NCI-H446 (cell line): ENCODE measurements at regions not wholly inside any gene's neighbourhood (a gene's known extent, or its start where the extent isn't known, plus 50 kb on each side); places are given as distances from the start of the nearest gene placed in this dataset.

Source experiments
- DNase-seq, 2 experiments: peaks; one replicate each; lab custom pipeline; 2025; lab: John Stamatoyannopoulos, UW

DNA sequence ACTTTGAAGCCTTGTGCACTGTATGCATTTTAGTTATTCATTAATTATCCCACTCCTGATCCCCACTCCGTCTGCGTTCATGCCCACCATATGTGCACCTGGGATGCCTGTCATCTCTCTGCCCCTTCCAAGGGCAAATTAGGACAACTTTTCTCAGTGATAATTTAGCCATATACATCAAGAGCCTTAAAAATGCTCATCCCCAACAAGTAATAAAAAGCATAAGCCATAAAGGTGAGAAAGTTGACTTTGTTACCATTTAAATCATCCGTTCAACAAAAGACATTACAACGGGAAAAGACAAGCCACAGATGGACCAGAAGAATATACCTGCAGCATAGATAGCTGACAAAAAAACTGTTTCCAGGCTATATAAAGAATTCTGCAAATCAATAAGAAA lies 131.4 kb upstream of the LINGO1 start:
- no peak for DNase-seq

DNA sequence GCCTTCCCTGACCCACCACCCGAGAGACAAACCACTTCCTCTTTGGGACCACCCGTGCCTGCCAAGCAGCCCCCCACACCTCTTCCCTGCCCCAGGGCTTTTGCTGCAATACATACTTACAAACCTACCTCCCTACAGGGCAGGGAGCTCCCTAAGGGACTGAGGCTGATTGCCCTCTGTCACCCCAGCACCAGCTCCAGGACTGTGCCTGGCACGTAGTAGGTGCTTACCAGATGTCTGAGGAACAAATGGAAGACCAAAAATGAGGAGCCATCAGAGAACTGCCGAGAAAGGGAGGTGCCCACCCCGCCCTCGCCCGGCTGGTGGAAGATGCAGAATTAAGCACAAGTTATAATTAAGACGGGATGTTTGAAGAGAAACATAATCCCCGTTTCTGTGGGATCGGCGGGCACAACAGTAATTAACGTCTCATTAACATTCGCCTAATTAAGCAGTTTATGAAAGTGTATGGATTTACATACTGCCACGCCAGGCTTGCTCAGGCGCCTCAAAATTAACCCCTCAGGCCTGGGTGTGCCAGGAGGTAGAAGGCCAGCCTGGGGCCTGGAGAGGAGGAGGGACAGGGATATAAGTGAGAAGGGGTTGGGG lies 130.1 kb upstream of the LINGO1 start:
- no peak for DNase-seq

DNA sequence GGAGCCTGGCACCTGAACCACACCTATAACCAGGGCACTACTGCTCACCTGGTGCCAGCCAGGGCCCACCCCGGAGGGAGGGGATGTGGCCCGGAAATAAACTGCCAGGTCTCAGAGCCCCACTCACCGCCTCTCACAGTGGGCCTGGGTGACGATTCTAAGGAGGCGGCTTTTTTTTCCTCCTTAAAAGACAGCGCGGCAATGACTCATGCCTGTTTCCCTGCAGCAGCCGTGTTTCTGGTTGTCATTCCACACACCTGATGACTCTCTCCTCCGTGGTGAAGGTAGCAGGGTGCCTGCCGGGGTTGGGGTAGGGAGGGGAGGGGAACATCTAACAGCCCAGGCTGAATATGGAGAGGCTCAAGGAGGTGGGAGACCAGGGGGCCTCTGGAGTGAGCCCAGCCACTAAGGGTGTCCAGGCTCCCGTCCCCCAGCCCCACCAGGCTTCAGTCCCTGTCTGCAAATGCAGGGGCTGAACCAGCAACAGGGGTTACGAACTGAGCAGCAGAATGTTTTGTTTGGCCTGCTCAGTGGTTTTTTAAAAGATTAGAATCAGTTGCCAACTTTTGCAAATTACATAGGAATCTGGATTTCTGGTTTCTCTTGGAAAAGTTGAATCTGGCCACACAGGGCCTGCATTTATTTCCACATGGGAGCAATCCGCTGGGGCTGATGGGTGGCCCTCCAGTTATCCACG lies 127.3 kb upstream of the LINGO1 start:
- DNase-seq = no peak

DNA sequence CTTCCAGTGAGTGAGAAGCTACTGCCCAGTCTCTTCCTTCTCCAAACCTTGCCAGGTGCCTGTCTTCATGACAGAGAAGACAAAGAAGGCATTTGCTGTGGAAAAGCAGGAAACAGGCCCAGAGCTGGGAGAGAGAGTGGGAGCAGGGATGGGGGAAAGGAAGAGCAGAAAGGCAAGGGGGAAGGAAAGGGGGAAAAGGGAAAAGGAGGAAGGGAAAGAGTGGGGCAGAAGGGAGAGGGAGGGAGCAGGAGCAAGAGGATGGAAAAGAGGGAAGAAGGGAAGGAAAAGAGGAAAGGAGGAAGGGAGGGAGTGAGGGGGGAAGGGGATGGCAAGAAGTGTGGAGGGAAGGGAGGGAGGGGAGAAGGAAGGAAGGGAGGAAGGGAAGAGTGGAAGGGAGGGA lies 121.2 kb upstream of the LINGO1 start:
- DNase-seq = no peak

DNA sequence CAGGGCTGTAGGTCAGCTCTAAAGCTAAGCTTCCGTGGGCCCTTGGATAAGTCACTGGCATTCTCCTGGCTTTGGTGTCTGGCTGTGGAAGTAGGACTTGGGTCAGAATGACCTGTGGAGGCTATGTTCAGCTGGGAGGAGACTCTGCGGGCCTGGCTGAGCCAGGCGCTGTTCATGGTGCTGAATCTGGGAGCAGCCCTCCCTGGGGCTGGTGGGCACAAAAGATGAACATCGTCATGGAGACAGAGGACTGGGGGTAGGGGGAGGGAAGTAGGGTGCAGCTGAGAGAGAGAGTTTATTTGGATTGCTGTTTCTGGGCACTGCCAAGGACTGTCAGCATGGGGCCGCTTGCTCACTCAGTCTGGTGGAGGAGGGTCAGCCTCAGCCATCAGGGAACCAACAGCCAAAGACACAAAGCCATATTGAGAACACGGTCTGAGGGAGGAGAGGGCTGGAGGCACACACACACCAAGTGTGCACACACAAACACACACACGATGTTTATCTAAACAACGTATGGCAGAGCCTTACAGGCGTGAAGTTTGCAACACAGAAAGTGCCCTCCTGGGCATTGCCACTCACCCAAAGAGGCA lies 120.7 kb upstream of the LINGO1 start:
- no peak for DNase-seq

DNA sequence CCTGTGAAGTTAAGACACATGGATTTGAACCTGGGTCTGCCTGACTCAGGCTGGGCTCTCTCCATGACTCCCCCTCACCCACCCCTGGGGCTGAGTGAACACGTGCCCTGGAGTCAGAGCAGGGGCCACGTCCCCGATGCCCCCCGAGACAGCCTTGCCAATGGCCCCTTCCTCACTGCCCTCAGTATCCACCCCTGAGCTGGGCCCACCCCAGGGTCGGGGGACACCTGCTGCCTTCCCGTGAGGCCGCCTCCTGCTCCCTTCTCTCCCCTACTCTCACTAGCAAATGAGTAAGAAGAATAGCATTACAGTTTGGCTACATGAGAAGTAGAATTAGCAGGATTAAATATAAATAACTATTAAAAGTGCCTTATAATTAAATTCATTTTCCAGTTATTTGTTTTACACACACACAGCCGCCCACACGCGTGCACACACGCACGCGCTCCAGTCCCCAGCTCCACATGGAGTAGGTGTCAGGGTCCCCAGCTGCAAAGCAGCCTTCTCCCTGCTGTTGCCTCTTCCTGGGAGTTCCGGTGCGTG lies 117.4 kb upstream of the LINGO1 start:
- no peak for DNase-seq

DNA sequence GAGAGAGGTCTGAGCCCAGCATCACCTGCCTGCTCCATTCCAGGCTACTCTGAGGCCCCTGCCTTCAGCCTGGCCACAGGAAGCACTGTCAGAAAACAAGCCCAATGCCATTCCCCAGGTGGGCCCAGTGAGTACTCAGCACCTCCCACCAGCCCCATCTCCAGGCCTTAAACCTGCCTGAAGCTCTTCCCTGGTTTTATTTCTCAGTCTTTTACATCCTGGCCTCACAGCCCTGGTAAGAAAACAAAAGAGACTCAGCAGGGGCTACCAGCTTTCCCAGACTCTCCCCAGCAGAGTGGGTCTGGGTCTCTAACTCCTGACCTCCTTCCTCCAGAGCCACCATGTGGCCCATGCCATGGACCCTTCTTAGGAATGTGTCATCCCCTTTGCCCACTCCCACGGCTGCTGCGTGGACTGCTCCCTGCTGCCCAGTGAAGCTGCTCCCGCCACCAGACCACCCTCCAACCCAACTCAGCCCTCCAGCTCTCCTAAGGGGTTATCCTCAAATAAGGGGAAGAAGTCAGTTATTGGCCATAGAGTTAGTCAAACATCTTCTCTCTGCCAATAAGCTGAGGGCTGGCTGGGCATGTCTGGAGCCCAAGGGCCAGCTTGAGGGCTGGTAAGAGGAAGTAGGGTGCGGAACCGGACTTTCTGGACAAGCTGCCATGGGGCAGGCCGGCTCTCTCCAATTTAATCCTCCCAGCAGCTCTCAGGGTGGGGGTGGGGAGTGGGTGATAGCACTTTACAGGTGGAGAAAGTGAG lies 116.7 kb upstream of the LINGO1 start:
- no peak for DNase-seq

DNA sequence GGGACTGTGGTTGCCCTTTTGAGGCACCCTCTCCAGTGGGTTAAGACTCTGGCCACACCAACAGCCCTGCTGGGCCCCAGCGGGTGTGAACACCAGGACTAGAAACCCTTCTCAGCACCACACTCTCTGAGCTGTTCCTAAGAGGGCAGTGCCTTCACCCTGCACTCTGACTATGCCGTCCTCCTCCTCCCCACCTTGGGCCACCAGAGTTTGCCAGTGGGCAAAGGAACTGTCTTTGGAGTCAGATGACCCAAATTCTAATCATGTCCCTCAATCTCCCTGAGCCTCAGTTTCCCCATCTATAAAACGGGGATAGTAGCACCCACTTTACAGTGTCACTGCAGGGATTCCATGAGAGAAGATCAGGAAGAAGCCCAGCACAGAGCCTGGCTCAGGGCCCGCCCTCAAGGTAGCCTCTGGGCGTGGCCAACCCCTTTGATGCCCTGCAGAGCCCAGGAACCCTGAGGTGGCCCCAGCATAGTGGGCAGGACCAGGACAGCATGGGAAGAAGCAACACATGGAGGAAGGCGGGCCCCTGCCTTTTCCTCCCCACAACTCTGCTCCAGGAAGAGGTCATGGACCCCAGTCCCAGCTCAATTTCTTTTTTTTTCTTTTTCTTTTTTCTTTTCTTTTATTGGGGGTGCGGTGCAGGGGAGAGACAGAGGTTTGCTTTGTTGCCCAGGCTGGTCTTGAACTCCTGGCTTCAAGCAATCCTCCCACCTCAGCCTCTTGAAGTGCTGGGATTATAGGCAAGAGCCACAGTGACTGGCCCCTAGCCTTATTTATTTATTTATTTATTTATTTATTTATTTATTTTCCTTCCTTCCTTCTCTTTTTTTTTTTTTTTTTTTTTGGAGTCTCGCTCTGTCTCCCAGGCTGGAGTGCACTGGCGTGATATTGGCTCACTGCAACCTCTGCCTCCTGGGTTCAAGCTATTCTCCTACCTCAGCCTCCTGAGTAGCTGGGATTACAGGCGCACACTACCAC lies 115.7 kb upstream of the LINGO1 start:
- DNase-seq = no peak

DNA sequence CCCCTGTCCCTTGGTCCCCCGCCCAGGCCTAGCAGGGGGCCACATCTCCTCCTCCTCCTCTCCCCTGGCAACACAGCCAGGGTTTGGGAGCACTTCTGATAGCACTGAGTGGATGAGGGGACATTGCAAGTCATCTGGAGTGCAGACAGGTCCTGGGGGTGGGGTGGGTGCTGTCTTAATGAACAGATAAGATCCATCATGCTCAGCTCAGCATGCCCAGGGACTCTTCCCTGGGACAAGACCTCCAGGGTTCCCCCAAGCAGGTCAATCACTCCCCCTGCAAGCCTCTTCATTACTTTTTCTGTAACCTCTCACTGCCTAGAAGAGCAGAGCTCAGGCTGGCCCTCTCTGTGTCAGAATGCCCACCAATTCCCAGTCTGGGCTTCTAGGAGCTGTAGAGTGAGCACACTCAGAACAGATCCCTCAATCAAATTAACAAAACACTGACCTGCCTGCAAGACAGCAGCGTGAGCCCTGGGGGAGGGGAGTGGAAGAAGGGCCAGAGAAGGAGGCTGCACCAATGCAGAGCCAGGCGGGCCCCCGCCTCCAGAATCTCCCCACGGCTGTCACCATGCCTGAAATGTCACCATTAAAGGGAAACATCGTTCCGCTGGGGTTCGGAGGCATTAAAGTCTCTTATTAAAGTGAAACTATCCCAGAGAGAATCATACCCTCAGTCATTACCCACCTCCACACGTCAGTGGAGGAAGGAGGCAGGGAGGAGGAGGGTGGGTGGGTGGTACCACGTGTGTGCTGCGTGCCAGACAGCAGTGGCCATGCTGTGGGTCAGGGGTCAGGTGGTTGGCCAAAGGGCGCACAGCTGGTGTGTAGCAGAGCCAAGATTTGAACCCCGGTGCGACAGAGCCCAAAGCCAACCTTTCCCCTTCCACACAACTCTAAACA lies 114.7 kb upstream of the LINGO1 start:
- no peak for DNase-seq

DNA sequence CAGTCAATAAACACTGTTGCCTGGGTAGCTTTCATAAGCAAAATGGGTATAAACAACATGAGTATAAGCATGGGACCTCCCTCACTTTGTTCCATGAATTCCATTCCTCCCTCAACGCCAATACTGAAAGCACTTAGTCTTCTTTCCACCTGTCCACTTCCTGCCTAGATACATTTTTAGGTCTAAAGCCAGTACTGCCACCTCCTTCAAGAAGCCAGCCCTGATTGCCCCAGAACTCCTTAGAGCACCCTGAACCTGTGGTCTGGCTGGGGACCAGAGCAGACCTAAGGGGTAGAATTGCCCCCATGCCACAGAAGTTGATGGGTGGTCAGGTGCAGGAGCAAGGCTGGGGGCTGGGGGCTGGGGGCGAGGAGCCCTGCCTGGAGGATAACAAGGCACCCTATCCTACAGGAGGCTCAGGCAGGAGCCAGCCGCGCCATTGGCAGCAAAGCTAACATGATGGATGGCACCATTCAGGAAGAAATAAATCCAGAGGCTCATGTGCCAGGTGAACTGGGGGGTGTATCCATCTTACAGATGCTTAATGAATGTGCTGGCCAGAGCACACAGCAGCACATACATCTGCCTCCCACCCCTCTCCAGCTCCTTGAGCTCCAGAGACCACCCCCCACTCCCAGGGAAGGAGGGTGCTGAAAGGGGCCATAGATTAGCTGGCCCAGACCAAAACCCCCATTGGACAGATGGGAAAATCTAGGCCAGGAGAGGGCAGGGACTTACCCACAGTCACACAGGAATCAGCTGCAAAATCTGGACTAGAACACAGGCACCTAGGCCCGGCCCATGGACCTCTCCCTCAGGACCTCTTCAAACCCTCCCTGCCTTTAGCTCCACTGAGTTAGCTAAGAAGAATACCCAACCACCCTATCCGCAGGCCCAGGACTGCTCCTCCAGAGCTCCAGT lies 113.8 kb upstream of the LINGO1 start:
- no peak for DNase-seq

DNA sequence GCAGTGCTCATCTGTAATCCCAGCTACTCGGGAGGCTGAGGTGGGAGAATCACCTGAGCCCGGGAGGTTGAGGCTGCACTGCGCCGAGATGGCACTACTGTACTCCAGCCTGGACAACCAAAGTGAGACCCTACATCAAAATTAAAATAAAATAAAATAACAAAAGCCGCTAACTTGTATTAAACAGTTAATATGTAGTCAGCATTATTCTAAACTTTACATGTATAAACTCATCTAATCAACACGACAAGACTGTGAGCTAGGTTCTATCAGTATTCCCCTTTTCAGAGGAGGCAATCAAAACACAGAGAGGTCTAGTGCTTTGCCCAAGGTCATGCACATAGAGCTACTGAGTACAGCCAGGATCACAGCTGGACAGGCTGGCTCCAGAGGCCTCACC lies 111.7 kb upstream of the LINGO1 start:
- DNase-seq = no peak

DNA sequence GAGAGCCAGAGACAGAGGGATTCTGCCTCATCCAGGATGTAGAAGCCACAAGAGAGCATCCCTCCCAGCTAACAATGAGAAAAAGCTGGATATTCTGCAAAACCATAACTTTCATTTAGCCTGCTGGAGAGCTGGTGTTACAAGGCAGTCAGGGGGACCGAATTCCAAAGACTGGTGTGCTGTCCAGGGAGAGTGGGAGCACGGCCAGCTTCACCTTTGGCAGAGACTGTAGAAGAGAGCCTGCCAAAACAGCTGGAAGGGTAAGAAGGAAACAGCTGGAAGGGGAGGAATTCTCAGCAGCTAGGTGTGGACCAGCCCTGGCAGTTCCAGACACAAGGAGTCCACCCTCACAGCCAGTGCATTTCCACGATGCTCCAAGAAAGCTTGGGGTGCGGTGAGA lies 109.9 kb upstream of the LINGO1 start:
- no peak for DNase-seq

DNA sequence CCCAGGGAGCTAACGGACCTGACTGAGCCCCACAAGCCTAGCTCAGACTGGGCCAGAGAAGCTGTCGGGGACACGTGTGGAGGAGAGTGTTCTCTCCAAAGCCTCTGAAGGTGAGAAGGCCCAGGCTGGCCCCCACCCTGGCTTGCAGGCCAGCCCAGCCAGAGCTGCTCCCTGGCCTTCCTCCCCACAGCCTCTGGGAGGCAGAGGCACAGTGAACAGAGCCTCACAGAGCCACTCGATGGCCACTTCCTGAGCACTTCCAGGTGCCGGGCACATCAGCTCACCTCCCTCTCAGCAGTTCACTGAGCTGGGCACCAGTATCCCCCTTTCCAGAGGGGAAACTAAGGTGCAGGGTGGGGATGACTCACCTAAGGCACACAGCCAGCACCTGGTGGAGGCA lies 109.4 kb upstream of the LINGO1 start:
- no peak for DNase-seq

DNA sequence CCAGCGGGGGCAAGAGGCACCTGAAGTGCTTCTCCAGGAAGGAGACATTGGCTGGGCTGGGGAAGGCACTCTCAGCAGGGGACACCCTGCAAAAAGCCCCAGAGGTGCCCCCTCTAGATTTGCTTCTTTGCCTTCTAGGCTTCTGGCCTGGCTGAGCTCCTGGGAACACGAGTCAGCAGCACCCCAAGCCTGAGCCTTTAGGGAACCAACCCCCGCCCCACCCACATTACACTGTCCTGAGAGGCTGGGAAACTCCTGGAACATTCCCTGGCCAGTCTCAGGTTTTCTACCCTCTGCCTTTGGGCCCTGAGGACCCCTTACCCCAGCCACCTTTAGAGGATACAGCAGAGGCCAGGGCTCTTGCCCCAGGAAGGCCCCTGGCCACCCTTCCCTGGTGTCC lies 108.4 kb upstream of the LINGO1 start:
- no peak for DNase-seq

DNA sequence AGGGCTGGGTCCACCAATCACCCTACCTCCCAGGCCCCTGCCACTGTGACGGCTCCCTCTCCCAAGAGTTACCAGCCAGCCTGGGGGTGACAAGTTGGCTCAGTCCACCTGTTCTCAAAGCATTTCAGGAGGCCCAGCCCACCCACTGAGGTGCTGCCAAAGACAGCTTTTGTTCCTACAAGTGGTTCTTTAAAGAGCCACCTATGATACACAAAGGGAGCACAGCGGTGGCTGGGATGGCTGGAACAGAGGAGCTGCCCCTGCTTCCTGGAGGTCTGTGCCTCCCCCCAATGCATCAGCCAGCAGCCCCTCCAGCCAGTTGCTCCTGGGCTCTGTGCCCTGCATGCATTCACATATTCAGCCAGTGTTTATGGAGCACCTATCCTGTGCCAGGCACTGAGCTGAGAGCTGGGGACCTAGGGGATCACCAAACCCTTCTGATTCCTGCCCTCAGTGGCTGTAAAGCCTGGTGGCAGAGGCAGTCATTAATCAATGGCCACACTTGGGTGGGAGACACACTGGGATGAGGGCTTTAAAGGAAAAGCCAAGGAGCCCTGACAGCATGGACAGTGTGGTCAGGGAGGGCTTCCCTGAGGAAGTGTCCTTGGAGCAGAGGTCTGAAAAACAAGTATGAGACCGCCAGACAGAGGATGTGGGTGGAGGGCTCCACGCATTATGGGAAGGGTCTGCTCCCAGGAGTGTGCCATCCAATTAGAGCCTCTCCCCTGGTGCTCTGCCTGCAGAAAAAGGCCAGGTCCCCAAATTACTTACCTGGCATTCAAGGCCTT lies 107.1 kb upstream of the LINGO1 start:
- DNase-seq = no peak

DNA sequence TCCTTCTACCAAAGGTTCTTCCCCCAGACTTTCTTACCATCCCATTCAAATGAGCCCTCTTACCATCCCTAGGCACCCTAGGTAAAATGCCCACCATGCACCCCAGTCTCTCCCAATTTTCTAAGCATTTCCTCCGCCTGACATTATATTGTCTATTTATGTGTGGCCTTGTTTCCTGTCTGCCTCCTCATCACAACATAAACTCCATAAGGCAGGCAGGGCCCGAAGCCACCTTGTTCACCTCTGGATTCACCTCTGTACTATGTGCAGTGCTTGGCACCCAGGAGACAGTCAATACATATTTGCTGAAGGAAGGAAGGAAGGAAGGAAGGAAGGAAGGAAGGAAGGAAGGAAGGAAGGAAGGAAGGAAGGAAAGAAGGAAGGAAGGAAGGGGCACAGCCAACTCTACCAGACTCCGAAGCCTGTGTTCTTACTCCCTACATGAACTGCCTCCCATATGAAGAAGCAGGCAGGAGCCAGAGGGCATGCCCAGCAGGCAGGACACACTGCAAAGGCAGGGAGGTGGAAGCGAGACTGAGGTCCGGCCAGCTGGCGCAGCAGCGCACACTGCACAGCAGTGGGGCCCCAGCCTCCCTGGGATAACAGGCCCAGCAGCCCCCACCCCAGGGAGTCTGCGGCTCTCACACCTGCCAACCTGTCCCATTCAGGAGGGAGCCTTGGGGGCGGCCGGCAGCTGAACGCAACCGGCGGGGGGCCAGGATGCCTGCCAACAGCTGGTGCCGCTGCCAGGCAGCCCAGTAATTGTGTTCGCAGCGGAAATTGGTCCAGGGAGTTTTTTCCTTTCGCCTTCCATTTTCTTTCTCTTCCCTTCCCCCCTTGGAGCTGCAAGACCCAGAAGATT lies 106.0 kb upstream of the LINGO1 start:
- DNase-seq = peak; percentile 24 to 69

DNA sequence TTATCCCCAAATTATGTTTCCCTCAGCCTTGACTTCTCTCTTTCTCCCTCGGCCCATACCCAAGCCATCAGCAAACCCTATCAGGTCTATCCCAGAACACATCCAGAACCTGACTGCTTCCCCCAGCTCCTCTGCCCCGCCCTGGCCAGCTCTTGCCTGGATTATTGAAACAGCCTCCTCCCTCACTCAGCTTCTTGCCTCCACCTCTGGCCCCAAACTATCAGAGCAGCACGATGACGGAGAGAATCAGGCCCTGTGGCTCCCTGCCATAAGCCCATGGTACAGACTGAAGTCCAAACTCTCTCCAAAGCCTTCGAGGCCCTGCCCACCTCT lies 105.3 kb upstream of the LINGO1 start:
- DNase-seq = no peak
